ENCODE measurements at regions not wholly inside any gene's neighbourhood (a gene's known extent, or its start where the extent isn't known, plus 50 kb on each side); places are given as distances from the start of the nearest gene placed in this dataset.

DNA sequence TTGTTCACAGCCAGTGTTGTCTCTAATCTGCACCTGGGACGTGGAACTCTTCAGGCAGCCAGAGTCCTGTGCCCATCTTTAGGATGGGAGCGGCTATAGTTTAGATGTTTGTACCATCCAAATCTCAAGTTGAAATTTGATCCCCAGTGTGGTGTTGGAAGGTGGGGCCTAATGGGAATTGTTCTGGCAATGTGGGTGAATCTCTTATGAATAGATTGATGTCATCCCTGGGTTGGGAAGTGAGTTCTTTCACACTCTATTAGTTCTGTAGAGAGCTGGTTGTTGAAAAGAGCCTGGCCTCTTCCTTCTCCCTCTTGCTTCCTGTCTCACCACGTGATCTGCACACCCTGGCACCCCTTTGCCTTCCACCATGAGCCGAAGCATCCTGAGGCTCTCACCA, 300.9 kb downstream of the TXNL1 start:
- no peak overlapping the region; the same call in 1 of the 2 replicates for H4K8ac ChIP-seq (ENCODE audit: extremely low read depth, insufficient read depth, low read length)
- FAIRE-seq (no peak), DNase-seq (ENCODE audit: low read depth in 1 of 2, low spot score in 2 of 2) (no peak)
- no peak overlapping the region for H2BK15ac ChIP-seq (ENCODE audit: low read length)
- H3K27me3 ChIP-seq (replicated peaks in 1 of 4; ENCODE audit: control insufficient read depth in 3 of 4, extremely low read depth in 1 of 4, insufficient read depth in 3 of 4, low read length in 3 of 4) = no peaks in the 10 kb centered on the region
- no peak overlapping the region for H2BK120ac ChIP-seq (replicated peaks; ENCODE audit: low read depth, low read length)
- no peaks in the 10 kb centered on the region for H3K9me3 ChIP-seq (ENCODE audit: insufficient read depth in 2 of 2, low read depth in 1 of 2, low read length in 1 of 2)
- no peaks in the 10 kb centered on the region for H3K23me2 ChIP-seq (ENCODE audit: low read depth, low read length)
- no peak for TF ChIP-seq TCF12 (IDR thresholded peaks at IDR 0.05; ENCODE audit: low read depth, low read length)
- TF ChIP-seq SP4 (IDR thresholded peaks at IDR 0.05; ENCODE audit: low read length) = no peak
- no peak for TF ChIP-seq KDM5A (IDR thresholded peaks at IDR 0.05; ENCODE audit: low read length)
- no peak for TF ChIP-seq TAF7 (optimal IDR thresholded peaks at IDR 0.05; ENCODE audit: borderline replicate concordance, low read depth, low read length)
- TF ChIP-seq CTBP2 (IDR thresholded peaks at IDR 0.05; ENCODE audit: borderline replicate concordance, insufficient read depth, insufficient read length, low read length) = no peak
- no peak for TF ChIP-seq EGR1 (IDR thresholded peaks at IDR 0.05; ENCODE audit: borderline replicate concordance, low read depth, low read length)
- no peak for TF ChIP-seq CHD2 (IDR thresholded peaks at IDR 0.05; ENCODE audit: low read length)
- no peak for TF ChIP-seq PHF8 (conservative IDR thresholded peaks at IDR 0.05; ENCODE audit: low read depth, low read length)
- no peak for TF ChIP-seq E2F6 (IDR thresholded peaks at IDR 0.05)
- TF ChIP-seq CREB1 (IDR thresholded peaks at IDR 0.05) = no peak
- no peak overlapping the region for H4K91ac ChIP-seq (replicated peaks; ENCODE audit: insufficient read length, low read length)
- no peak overlapping the region for H2AK5ac ChIP-seq (ENCODE audit: low read depth, low read length)
- no peak overlapping the region for H3K18ac ChIP-seq (ENCODE audit: extremely low read depth, low read length)
- CTCF ChIA-PET (ENCODE audit: partially characterized antibody) = interaction anchor here (0.5 kb wide), 1 partner anchor 341 kb away, joined by 3 read pairs; no protein-coding TSS in a partner anchor
- no peak overlapping the region for H3K56ac ChIP-seq (replicated peaks; ENCODE audit: insufficient read length, low read depth, low read length)
- H3K79me2 ChIP-seq (ENCODE audit: control insufficient read depth in 1 of 2, insufficient read depth in 2 of 2, low read length in 2 of 2) = no peaks in the 10 kb centered on the region
- H3K79me1 ChIP-seq (ENCODE audit: low read depth, low read length) = no peaks in the 10 kb centered on the region
- H4K5ac ChIP-seq (ENCODE audit: insufficient read length, low read depth, low read length) = no peak overlapping the region
- H3K4ac ChIP-seq (replicated peaks; ENCODE audit: insufficient read length, low read depth, low read length) = no peak overlapping the region
- no peaks in the 10 kb centered on the region for H4K20me1 ChIP-seq (replicated peaks in 1 of 2; ENCODE audit: control insufficient read depth in 1 of 2, insufficient read depth in 2 of 2, low read length in 2 of 2)
- no peak overlapping the region for H3K27ac ChIP-seq (ENCODE audit: low read depth, low read length)
- H3K14ac ChIP-seq (ENCODE audit: insufficient read length) = no peak overlapping the region
- no peak overlapping the region for H3K9ac ChIP-seq (replicated peaks in 1 of 4; ENCODE audit: extremely low read depth in 1 of 4, low read depth in 3 of 4, low read length in 3 of 4)
- H2BK12ac ChIP-seq (ENCODE audit: low read depth, low read length) = no peak overlapping the region
- no peaks in the 10 kb centered on the region for H3K36me3 ChIP-seq (ENCODE audit: control insufficient read depth in 2 of 4, insufficient read depth in 4 of 4, low read length in 3 of 4)
- no peaks in the 10 kb centered on the region for H3K4me1 ChIP-seq (replicated peaks in 1 of 4; ENCODE audit: control insufficient read depth in 3 of 4, insufficient read depth in 4 of 4, low read length in 3 of 4)
- H3K4me2 ChIP-seq (ENCODE audit: insufficient read depth in 1 of 2, low read depth in 2 of 2, low read length in 2 of 2) = no peak overlapping the region
- no peak overlapping the region for H3K4me3 ChIP-seq (ENCODE audit: extremely low read depth in 1 of 4, insufficient read depth in 2 of 4, low read depth in 3 of 4, low read length in 4 of 4)
- H2BK5ac ChIP-seq (ENCODE audit: low read depth, low read length) = no peak overlapping the region
- no peak overlapping the region for H2AFZ ChIP-seq (ENCODE audit: low read length)
- WGBS, 2 experiments (ENCODE audit: extremely low coverage in 1 of 2, insufficient coverage in 1 of 2, insufficient read length in 1 of 2, insufficient replicate concordance in 2 of 2, low coverage in 1 of 2, low lambda C conversion rate in 2 of 2, missing lambda C conversion rate in 1 of 2) = 90% methylated on average over 4 of the region's 4 CpGs; no CpG with 5 or more reads in 1 of the 2 experiments
- POLR2A ChIA-PET (ENCODE audit: partially characterized antibody) = no interaction called here
- no peak overlapping the region for H3K23ac ChIP-seq (ENCODE audit: insufficient read length)
- no peak overlapping the region for H2BK20ac ChIP-seq (ENCODE audit: low read length)

Measured in H1 (cell line).